Testis (tissue), 2 donors: ENCODE measurements at regions not wholly inside any gene's neighbourhood (a gene's known extent, or its start where the extent isn't known, plus 50 kb on each side); places are given as distances from the start of the nearest gene placed in this dataset.
A peak's percentile ranks its signal among the peaks of the same experiment; 100 is the strongest.

ENCODE experiments used
- DNase-seq: peaks from one replicate; pipeline ENCODE4 v3.0.0-alpha.2; 2019
- H3K27ac ChIP-seq, 2 donors: fragments of 200-600 bp; sonication (generic); one replicate each; pipeline ENCODE4 v1.5.1; 2019
- H3K27me3 ChIP-seq: fragments of 200-600 bp; sonication (generic); one replicate; pipeline ENCODE4 v1.5.1; 2019
- H3K36me3 ChIP-seq: fragments of 200-600 bp; sonication (generic); one replicate; pipeline ENCODE4 v1.5.1; 2017; ENCODE audit warnings: low read depth; ENCODE audit errors: missing control alignments
- H3K4me1 ChIP-seq: fragments of 200-600 bp; sonication (generic); one replicate; pipeline ENCODE4 v1.5.1; 2019
- H3K4me3 ChIP-seq, 2 donors: fragments of 200-600 bp; sonication (generic); one replicate each; pipeline ENCODE4 v1.5.1; 2017 to 2019
- H3K9me3 ChIP-seq: fragments of 200-600 bp; sonication (generic); one replicate; pipeline ENCODE4 v1.5.1; 2017
- POLR2A ChIP-seq: fragments of 450-650 bp; IDR thresholded peaks from one replicate; pipeline ENCODE4 v1.6.1; 2017; ENCODE audit warnings: antibody characterized with exemption, mild to moderate bottlenecking, moderate library complexity
- WGBS, 2 donors: methylation state at CpG; one replicate each; pipeline ENCODE4 v1.1.5; 2018; 5-methylcytosine and 5-hydroxymethylcytosine counted together
- intact Hi-C: fragments of 100-400 bp; cut with DNase I; formaldehyde crosslinking; loops from one replicate; pipeline ENCODE4 v1.15.1; 2023; ENCODE audit warnings: low total_unique reads
- TF ChIP-seq, protein P1 (sequence below), 3 experiments: fragments of 450-650 bp in 2 of 3; fragments of 200-600 bp in 1 of 3; sonication (generic) in 1 of 3; IDR thresholded peaks; one replicate each; pipeline ENCODE4 v1.5.1; 2016 to 2019; ENCODE audit warnings: antibody characterized with exemption in 3 of 3, mild to moderate bottlenecking in 2 of 3, moderate library complexity in 1 of 3

DNA sequence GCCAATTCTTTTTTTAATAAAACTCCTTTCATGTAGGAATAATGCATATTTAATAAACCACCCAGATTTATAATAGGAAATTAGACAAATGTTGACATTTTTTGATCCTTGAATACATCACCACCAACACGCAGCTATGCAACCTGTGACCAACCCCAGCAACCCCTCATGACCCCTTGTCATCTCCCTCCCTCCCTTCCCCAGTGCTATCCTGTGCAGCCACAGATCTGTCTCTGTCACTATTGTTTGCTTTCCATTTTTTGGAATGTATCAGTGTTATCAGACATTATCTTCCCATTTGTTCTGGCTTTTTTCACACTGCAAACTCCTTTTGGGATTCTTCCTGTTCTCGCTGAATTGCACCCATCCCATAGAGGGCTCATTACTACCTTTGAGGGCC is 114.1 kb downstream of the VPREB1 start:
- H3K27ac ChIP-seq: no peak overlapping the region
- no peak overlapping the region for H3K4me3 ChIP-seq
- 65 to 78% methylated on average over 2 of the region's 2 CpGs for WGBS, 2 donors
- H3K27me3 ChIP-seq: no peaks in the 10 kb centered on the region
- H3K4me1 ChIP-seq: no peaks in the 10 kb centered on the region
- no peaks in the 10 kb centered on the region for H3K36me3 ChIP-seq
- TF ChIP-seq, protein P1, sequence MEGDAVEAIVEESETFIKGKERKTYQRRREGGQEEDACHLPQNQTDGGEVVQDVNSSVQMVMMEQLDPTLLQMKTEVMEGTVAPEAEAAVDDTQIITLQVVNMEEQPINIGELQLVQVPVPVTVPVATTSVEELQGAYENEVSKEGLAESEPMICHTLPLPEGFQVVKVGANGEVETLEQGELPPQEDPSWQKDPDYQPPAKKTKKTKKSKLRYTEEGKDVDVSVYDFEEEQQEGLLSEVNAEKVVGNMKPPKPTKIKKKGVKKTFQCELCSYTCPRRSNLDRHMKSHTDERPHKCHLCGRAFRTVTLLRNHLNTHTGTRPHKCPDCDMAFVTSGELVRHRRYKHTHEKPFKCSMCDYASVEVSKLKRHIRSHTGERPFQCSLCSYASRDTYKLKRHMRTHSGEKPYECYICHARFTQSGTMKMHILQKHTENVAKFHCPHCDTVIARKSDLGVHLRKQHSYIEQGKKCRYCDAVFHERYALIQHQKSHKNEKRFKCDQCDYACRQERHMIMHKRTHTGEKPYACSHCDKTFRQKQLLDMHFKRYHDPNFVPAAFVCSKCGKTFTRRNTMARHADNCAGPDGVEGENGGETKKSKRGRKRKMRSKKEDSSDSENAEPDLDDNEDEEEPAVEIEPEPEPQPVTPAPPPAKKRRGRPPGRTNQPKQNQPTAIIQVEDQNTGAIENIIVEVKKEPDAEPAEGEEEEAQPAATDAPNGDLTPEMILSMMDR (IDR thresholded peaks at IDR 0.05): no peak
- no peak for TF ChIP-seq POLR2A
- H3K9me3 ChIP-seq: no peaks in the 10 kb centered on the region
- DNase-seq: no peak
- intact Hi-C loops: no loop called here

DNA sequence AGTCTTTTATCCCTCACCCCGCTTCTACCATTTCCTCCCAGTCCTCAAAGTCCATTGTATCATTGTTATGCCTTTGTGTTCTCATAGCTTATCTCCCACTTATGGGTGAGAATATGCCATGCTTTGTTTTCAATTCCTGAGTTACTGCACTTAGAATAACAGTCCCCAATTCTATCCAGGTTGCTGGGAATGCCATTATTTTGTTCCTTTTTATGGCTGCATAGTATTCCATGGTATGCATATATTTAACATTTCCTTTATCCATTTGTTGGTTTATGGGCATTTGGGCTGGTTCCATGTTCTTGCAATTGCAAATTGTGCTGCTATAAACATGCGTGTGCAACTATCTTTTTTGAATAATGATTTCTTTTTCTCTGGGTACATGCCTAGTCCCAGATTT is 114.9 kb downstream of the VPREB1 start:
- H3K27me3 ChIP-seq: no peaks in the 10 kb centered on the region
- no peak overlapping the region for H3K4me3 ChIP-seq
- H3K4me1 ChIP-seq: no peaks in the 10 kb centered on the region
- no peak for TF ChIP-seq POLR2A
- TF ChIP-seq, protein P1 (IDR thresholded peaks at IDR 0.05): no peak
- no peaks in the 10 kb centered on the region for H3K9me3 ChIP-seq
- H3K36me3 ChIP-seq: no peaks in the 10 kb centered on the region
- 79 to 85% methylated on average over 2 of the region's 2 CpGs for WGBS, 2 donors
- DNase-seq: no peak
- no peak overlapping the region for H3K27ac ChIP-seq
- intact Hi-C loops: no loop called here

DNA sequence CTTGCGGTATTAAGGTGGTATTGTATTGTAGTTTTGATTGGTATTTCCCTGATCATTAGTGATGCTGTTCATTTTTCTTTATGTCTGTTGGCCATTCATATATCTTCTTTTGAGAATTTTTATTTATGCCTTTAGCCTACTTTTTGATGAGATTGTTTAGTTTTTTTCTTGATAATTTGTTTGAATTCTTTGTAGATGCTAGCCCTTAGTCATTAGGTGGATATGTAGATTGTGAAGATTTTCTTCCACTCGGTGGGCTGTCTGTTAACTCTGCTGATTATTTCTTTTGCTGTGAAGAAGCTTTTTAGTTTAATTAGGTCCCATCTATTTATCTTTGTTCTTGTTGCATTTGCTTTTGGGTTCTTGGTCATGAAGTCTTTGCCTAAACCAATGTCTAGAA is 115.4 kb downstream of the VPREB1 start:
- intact Hi-C loops: no loop called here

DNA sequence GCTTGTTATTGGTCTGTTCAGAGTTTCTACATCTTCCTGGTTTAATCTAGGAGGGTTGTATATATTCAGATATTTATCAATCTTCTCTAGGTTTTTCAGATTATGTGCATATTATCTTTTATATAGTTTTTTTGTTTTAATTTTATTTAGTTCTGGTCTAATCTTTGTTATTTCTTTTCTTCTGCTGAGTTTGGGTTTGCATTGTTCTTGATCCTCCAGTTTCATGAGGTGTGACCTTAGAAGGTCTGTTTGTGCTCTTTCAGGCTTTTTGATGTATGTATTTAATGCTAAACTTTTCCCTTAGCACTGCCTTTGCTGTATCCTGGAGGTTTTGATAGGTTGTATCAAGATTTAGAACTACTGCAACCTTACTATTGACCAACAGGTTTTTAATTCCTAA is 117.7 kb downstream of the VPREB1 start:
- TF ChIP-seq, protein P1 (IDR thresholded peaks at IDR 0.05): no peak
- TF ChIP-seq POLR2A: no peak
- Histone ChIP-seq H3K9me3 (no peaks in the 10 kb centered on the region), H3K4me3 (no peak overlapping the region), H3K4me1 (no peaks in the 10 kb centered on the region), H3K27me3 (no peaks in the 10 kb centered on the region), H3K27ac (peak overlapping the region in 1 of 2 donors; percentile 5), H3K36me3 (no peaks in the 10 kb centered on the region)
- intact Hi-C loops: no loop called here
- DNase-seq: no peak

More for the DNA sequence above, 115.4 kb downstream of the VPREB1 start:
- Histone ChIP-seq H3K27me3 (no peaks in the 10 kb centered on the region), H3K27ac (no peak overlapping the region), H3K9me3 (no peaks in the 10 kb centered on the region), H3K36me3 (no peaks in the 10 kb centered on the region), H3K4me3 (no peak overlapping the region), H3K4me1 (no peaks in the 10 kb centered on the region)
- WGBS, 2 donors: 75 to 85% methylated on average over 2 of the region's 2 CpGs
- DNase-seq: no peak
- TF ChIP-seq, protein P1 (IDR thresholded peaks at IDR 0.05): no peak
- no peak for TF ChIP-seq POLR2A

DNA sequence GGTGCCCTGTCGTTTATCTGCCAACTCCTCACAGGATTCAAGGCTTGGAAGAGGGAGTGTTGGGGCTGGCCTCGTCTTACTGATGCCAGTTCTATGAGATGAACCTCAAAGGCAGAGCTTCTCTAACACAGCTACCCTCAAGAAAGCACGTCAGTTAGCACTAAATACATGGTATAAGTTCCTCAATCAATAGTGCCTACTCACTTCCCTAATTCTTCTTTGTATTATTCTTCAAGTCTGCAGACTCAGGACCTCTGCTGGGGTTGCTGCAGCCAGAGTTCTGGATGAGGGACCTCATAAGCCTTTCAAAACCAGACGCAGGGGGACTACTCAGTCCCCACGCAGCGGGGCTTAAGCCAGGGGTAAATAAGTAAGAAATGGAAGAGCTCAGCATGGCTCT is 118.3 kb downstream of the VPREB1 start:
- intact Hi-C loops: no loop called here
- H3K9me3 ChIP-seq: no peaks in the 10 kb centered on the region
- H3K4me1 ChIP-seq: peaks cover 1% of the 10 kb centered on the region
- no peaks in the 10 kb centered on the region for H3K36me3 ChIP-seq
- 58 to 61% methylated on average over 6 of the region's 6 CpGs for WGBS, 2 donors
- peak overlapping the region in 1 of 2 donors; percentile 5 for H3K27ac ChIP-seq
- H3K27me3 ChIP-seq: no peaks in the 10 kb centered on the region
- no peak overlapping the region for H3K4me3 ChIP-seq
- no peak for TF ChIP-seq POLR2A
- TF ChIP-seq, protein P1 (IDR thresholded peaks at IDR 0.05): no peak
- no peak for DNase-seq
